ENCODE measurements at regions not wholly inside any gene's neighbourhood (a gene's known extent, or its start where the extent isn't known, plus 50 kb on each side); places are given as distances from the start of the nearest gene placed in this dataset.

DNA sequence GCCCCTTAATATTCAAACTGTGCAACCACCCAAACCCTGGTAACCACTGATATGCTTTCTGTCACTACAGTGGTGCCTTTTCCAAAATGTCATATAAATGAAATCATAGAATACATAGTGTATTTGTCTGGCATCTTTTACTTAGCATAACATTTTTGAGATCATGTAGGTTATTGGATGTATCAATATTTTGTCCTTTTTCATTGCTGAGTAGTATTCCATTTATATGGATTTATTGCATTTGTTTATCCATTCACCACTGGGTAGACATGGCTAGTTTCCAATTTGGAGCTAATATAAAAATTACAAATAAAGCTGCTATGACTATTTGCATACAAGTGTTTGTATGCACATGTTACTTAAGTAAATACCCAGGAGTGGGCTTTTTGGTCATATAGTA is 121.6 kb downstream of the TMEM144 start:
- TF ChIP-seq, protein P1, sequence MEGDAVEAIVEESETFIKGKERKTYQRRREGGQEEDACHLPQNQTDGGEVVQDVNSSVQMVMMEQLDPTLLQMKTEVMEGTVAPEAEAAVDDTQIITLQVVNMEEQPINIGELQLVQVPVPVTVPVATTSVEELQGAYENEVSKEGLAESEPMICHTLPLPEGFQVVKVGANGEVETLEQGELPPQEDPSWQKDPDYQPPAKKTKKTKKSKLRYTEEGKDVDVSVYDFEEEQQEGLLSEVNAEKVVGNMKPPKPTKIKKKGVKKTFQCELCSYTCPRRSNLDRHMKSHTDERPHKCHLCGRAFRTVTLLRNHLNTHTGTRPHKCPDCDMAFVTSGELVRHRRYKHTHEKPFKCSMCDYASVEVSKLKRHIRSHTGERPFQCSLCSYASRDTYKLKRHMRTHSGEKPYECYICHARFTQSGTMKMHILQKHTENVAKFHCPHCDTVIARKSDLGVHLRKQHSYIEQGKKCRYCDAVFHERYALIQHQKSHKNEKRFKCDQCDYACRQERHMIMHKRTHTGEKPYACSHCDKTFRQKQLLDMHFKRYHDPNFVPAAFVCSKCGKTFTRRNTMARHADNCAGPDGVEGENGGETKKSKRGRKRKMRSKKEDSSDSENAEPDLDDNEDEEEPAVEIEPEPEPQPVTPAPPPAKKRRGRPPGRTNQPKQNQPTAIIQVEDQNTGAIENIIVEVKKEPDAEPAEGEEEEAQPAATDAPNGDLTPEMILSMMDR (conservative IDR thresholded peaks at IDR 0.05; ENCODE audit: low read length): no peak
- no peak for TF ChIP-seq EZH2phosphoT487 (IDR thresholded peaks at IDR 0.05; ENCODE audit: borderline replicate concordance, low read depth, low read length)
